VCaP (cell line): ENCODE measurements at regions not wholly inside any gene's neighbourhood (a gene's known extent, or its start where the extent isn't known, plus 50 kb on each side); places are given as distances from the start of the nearest gene placed in this dataset.

ENCODE experiments used
- H3K27ac ChIP-seq: fragments of 450-650 bp; 2 replicates; pipeline ENCODE4 v1.5.1; 2017
- CTCF ChIP-seq: fragments of 450-650 bp; conservative IDR thresholded peaks from 2 replicates; pipeline ENCODE4 v1.5.1; 2017; ENCODE audit warnings: mild to moderate bottlenecking, moderate library complexity

GRCh38 chr10:114723991-114724715 lies 66.1 kb upstream of the ABLIM1 start:
- H3K27ac ChIP-seq, result no peak overlapping the region
- no peak for TF ChIP-seq CTCF

GRCh38 chr10:114724716-114725106 lies 66.6 kb upstream of the ABLIM1 start:
- no peak overlapping the region for H3K27ac ChIP-seq
- TF ChIP-seq CTCF, result no peak

- no peak for TF ChIP-seq CTCF
Measured at GRCh38 chr10:114726820-114727271, 68.8 kb upstream of the ABLIM1 start.

GRCh38 chr10:114728325-114728724 lies 70.2 kb upstream of the ABLIM1 start:
- H3K27ac ChIP-seq, result no peak overlapping the region
- TF ChIP-seq CTCF, result no peak

More at GRCh38 chr10:114726820-114727271, 68.8 kb upstream of the ABLIM1 start:
- no peak overlapping the region for H3K27ac ChIP-seq

- H3K27ac ChIP-seq, result no peak overlapping the region
- TF ChIP-seq CTCF, result no peak
Measured at GRCh38 chr10:114729103-114729659, 71.1 kb upstream of the ABLIM1 start.

GRCh38 chr10:114730291-114730690 lies 72.2 kb upstream of the ABLIM1 start:
- TF ChIP-seq CTCF, result no peak

GRCh38 chr10:114732931-114733330 lies 74.9 kb upstream of the ABLIM1 start:
- no peak overlapping the region for H3K27ac ChIP-seq
- no peak for TF ChIP-seq CTCF

More at GRCh38 chr10:114730291-114730690, 72.2 kb upstream of the ABLIM1 start:
- H3K27ac ChIP-seq, result no peak overlapping the region
